WERI-Rb-1 (cell line): ENCODE measurements at regions not wholly inside any gene's neighbourhood (a gene's known extent, or its start where the extent isn't known, plus 50 kb on each side); places are given as distances from the start of the nearest gene placed in this dataset.

Source experiments
- DNase-seq: peaks from one replicate; pipeline ENCODE4 v3.0.0-alpha.2; 2020
- H3K27ac ChIP-seq: fragments of 250-450 bp; sonication (Bioruptor Pico); 2 replicates; pipeline ENCODE4 v1.5.1; 2020; ENCODE audit warnings: mild to moderate bottlenecking, moderate library complexity
- H3K27me3 ChIP-seq: fragments of 250-450 bp; sonication (Bioruptor Pico); 2 replicates; pipeline ENCODE4 v1.5.1; 2021; ENCODE audit warnings: mild to moderate bottlenecking, low read depth, moderate library complexity; ENCODE audit not compliant: insufficient read depth, severe bottlenecking
- H3K36me3 ChIP-seq: fragments of 250-450 bp; sonication (Bioruptor Pico); 2 replicates; pipeline ENCODE4 v1.5.1; 2020; ENCODE audit warnings: mild to moderate bottlenecking, moderate library complexity
- H3K4me3 ChIP-seq: 2 replicates; pipeline ENCODE4 v1.5.1; 2011; ENCODE audit warnings: low read depth, mild to moderate bottlenecking, control low read depth, low read length
- H3K9me3 ChIP-seq: fragments of 250-450 bp; sonication (Bioruptor Pico); 2 replicates; pipeline ENCODE4 v1.5.1; 2021; ENCODE audit warnings: mild to moderate bottlenecking, moderate library complexity; ENCODE audit not compliant: severe bottlenecking
- TF ChIP-seq, protein P1 (sequence below): IDR thresholded peaks from 2 replicates; pipeline ENCODE4 v1.5.1; 2011; ENCODE audit warnings: low read depth, mild to moderate bottlenecking, control low read depth, inconsistent platforms, low read length

DNA sequence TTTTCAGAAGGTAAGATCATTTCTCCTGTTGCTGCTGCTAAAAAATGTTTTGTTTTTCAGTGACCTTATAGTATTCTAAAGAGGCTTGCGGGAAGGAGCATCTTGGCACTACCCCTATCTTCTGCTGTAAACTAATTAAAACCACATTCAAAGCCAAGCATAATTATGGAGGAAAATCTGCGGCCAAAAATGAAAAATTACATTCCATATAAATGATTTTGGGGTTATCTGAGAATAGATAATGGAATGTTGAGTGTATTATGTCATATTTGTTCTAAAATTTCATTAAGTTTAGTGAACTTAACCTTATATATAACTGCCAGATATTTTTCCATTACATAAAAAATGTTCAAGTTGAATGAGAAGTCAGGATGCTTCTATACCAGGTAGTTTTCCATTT, 170.4 kb upstream of the TMC3 start:
- TF ChIP-seq, protein P1, sequence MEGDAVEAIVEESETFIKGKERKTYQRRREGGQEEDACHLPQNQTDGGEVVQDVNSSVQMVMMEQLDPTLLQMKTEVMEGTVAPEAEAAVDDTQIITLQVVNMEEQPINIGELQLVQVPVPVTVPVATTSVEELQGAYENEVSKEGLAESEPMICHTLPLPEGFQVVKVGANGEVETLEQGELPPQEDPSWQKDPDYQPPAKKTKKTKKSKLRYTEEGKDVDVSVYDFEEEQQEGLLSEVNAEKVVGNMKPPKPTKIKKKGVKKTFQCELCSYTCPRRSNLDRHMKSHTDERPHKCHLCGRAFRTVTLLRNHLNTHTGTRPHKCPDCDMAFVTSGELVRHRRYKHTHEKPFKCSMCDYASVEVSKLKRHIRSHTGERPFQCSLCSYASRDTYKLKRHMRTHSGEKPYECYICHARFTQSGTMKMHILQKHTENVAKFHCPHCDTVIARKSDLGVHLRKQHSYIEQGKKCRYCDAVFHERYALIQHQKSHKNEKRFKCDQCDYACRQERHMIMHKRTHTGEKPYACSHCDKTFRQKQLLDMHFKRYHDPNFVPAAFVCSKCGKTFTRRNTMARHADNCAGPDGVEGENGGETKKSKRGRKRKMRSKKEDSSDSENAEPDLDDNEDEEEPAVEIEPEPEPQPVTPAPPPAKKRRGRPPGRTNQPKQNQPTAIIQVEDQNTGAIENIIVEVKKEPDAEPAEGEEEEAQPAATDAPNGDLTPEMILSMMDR = no peak
- no peak overlapping the region for H3K27ac ChIP-seq
- no peaks in the 10 kb centered on the region for H3K9me3 ChIP-seq
- no peaks in the 10 kb centered on the region for H3K36me3 ChIP-seq
- no peaks in the 10 kb centered on the region for H3K27me3 ChIP-seq
- H3K4me3 ChIP-seq = no peak overlapping the region
- DNase-seq = no peak

DNA sequence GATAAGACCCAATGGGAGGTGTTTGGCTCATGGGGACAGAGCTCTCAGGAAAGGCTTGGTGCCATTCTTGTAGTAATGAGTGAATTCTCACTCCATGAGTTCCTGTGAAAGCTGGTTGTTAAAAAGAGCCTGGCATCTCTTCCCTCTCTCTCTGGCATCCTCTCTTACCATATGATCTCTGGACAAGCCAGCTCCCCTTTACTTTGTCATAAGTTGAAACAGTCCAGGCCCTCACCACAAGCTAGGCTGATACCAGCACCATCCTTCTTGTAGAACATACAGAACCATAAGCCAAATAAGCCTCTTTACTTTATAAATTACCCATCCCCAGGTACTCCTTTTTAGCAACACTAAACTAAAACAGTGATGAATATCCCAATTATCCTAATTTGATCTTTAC, 166.9 kb upstream of the TMC3 start:
- no peak for DNase-seq
- TF ChIP-seq, protein P1 = no peak
- Histone ChIP-seq H3K27me3 (no peaks in the 10 kb centered on the region), H3K9me3 (no peaks in the 10 kb centered on the region), H3K27ac (no peak overlapping the region), H3K36me3 (no peaks in the 10 kb centered on the region), H3K4me3 (no peak overlapping the region)

DNA sequence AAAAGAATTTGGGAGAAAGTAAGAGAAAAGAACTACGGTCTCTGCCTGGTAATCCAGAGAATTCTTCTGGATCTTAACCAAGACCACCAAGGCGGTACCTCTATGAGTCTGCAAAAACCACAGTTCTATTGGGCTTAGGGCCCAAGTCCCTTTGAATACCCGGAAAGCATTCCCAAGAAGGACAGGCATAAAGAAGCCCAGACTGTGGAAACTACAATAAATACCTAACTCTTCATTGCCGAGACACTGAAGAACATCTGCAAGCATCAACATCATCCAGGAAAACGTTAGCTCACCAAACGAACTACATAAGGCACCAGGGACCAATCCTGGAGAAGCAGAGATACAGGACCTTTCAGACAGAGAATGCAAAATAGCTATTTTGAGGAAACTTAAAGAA, 162.3 kb upstream of the TMC3 start:
- DNase-seq = no peak
- no peak overlapping the region for H3K27ac ChIP-seq
- TF ChIP-seq, protein P1 = no peak

DNA sequence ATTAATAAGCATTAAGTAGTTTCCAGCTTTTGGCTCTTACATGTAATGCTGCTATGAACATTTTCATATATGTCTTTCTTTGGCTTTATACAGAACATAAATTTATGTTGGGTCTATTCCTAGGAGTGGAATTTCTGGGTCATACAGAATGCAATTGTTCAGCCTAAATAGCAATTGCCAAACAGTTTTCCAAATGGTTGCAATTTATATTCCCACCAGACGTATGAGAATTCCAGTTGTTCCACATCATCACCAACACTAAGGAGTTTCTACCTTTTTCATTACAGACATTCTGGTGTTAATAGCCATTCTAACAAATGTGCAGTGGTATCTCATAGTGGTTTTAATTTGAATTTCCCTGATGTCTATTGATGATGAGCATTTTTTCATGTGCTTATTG, 160.1 kb upstream of the TMC3 start:
- DNase-seq = no peak
- Histone ChIP-seq H3K4me3 (no peak overlapping the region), H3K27me3 (no peaks in the 10 kb centered on the region), H3K27ac (no peak overlapping the region), H3K36me3 (no peaks in the 10 kb centered on the region), H3K9me3 (no peaks in the 10 kb centered on the region)
- TF ChIP-seq, protein P1 = no peak

More for the DNA sequence above, 162.3 kb upstream of the TMC3 start:
- H3K9me3 ChIP-seq = no peaks in the 10 kb centered on the region
- H3K27me3 ChIP-seq = no peaks in the 10 kb centered on the region
- H3K4me3 ChIP-seq = no peak overlapping the region
- H3K36me3 ChIP-seq = no peaks in the 10 kb centered on the region

DNA sequence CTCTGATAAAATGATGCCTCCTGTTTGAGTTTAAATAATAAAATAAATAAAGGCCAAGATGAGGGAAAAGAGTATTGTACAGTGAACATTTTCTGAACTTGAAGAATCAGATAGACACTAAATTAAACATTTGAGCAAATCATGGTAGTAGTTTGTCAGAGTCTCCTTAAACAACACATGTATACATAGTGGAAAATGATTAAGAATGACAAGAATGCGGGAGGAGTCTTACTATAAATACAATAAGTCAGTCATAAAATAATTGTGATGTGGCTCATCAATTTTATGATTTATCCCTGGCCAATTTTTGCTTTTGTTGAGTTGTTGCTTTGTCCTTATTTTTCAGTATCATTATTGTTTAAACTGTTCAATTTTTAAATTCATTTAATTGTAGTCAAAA, 158.0 kb upstream of the TMC3 start:
- H3K27me3 ChIP-seq = no peaks in the 10 kb centered on the region
- no peak overlapping the region for H3K4me3 ChIP-seq
- TF ChIP-seq, protein P1 = no peak

DNA sequence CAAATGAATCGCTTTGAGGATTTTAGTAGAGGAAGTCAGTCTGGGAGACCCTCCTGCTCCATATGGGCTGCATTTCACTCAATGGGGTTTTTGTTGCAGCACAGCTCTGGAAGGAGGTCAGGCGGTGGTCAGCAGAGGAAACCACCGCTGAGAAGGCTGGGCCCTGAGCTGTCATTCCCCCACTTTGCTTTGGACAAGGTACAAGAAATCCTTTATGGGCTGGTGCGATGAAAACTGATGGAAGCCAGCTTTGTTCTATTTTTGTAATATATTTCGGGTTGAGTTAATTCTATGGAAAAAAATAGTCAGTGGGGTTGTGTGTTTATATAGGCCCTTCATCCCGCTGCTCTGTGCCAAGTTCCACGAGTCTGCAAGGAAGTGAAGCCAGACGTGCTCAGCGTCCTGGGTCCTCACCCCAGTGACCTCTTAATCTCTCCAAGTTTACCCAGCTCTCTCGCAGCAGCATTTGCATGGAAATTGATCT, 157.1 kb upstream of the TMC3 start:
- Histone ChIP-seq H3K36me3 (no peaks in the 10 kb centered on the region), H3K27ac (no peak overlapping the region), H3K27me3 (no peaks in the 10 kb centered on the region), H3K9me3 (no peaks in the 10 kb centered on the region), H3K4me3 (no peak overlapping the region)
- DNase-seq = peak; percentile 41
- TF ChIP-seq, protein P1 = no peak

More for the DNA sequence above, 158.0 kb upstream of the TMC3 start:
- no peak overlapping the region for H3K27ac ChIP-seq
- no peaks in the 10 kb centered on the region for H3K36me3 ChIP-seq
- no peaks in the 10 kb centered on the region for H3K9me3 ChIP-seq
- DNase-seq = no peak
